Sigmoid colon (tissue), 6 donors: ENCODE measurements at regions not wholly inside any gene's neighbourhood (a gene's known extent, or its start where the extent isn't known, plus 50 kb on each side); places are given as distances from the start of the nearest gene placed in this dataset.

Source experiments
- DNase-seq: peaks from one replicate; pipeline ENCODE4 v3.0.0-alpha.2; 2019
- H3K27ac ChIP-seq, 4 donors: fragments of 200-600 bp; sonication (generic); one replicate each; pipeline ENCODE4 v1.5.1; 2016 to 2019; ENCODE audit warnings: mild to moderate bottlenecking in 1 of 4
- H3K27me3 ChIP-seq, 3 donors: fragments of 200-600 bp; sonication (generic); one replicate each; pipeline ENCODE4 v1.5.1; 2019; ENCODE audit warnings: mild to moderate bottlenecking in 1 of 3
- H3K36me3 ChIP-seq, 4 donors: fragments of 200-600 bp; sonication (generic); one replicate each; pipeline ENCODE4 v1.5.1; 2016 to 2019
- H3K4me1 ChIP-seq, 4 donors: fragments of 200-600 bp; sonication (generic); one replicate each; pipeline ENCODE4 v1.5.1; 2017 to 2019
- H3K4me3 ChIP-seq, 4 donors: fragments of 200-600 bp; sonication (generic); one replicate each; pipeline ENCODE4 v1.5.1; 2017 to 2019; ENCODE audit warnings: mild to moderate bottlenecking in 2 of 4, moderate library complexity in 1 of 4
- H3K9me3 ChIP-seq, 4 donors: fragments of 200-600 bp in 3 of 4; sonication (generic) in 3 of 4; one replicate each; pipeline versions ENCODE4 v1.5.1 to v1.6.1; 2013 to 2019
- EP300 ChIP-seq, 4 donors: sonication (generic); formaldehyde crosslinking; IDR thresholded peaks; one replicate each; pipeline ENCODE4 v1.6.1; 2017; ENCODE audit warnings: antibody characterized with exemption in 4 of 4
- POLR2A ChIP-seq, 2 donors: fragments of 450-650 bp; IDR thresholded peaks; one replicate each; pipeline ENCODE4 v1.6.1; 2016; ENCODE audit warnings: antibody characterized with exemption in 2 of 2, mild to moderate bottlenecking in 2 of 2, moderate library complexity in 2 of 2
- POLR2AphosphoS5 ChIP-seq, 4 donors: sonication (generic); formaldehyde crosslinking; IDR thresholded peaks; one replicate each; pipeline ENCODE4 v1.6.1; 2017; ENCODE audit warnings: antibody characterized with exemption in 4 of 4
- WGBS, 2 donors: extraction: QIAGEN DNeasy Blood & Tissue Kit; methylation state at CpG; one replicate each; pipeline ENCODE4 v1.1.7; 2013; 5-methylcytosine and 5-hydroxymethylcytosine counted together
- intact Hi-C: fragments of 100-400 bp; cut with DNase I; formaldehyde crosslinking; loops from one replicate; pipeline ENCODE4 v1.15.1; 2023
- TF ChIP-seq, protein P1 (sequence below), 4 experiments: fragments of 450-650 bp in 3 of 4; fragments of 200-600 bp in 1 of 4; IDR thresholded peaks; one replicate each; pipeline ENCODE4 v1.5.1; 2016 to 2019; ENCODE audit warnings: antibody characterized with exemption in 4 of 4, mild to moderate bottlenecking in 3 of 4, moderate library complexity in 2 of 4
- donor health status: healthy with polysubstance abuse.
- donor health status: healthy.

DNA sequence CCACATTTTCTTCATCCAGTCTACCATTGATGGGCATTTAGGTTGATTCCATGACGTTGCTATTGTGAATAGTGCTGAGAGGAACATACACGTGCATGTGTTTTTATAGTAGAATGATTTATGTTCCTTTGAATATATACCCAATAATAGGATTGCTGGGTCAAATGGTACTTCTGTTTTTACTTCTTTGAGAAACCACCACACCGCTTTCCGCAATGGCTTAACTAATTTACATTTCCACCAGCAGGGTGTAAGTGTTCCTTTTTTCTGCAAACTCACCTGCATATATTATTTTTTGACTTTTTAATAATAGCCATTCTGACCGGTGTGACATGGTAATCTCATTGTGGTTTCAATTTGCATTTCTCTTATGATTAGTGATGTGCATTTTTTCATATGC is 82.2 kb upstream of the RFX3 start:
- no peaks in the 10 kb centered on the region for H3K9me3 ChIP-seq
- intact Hi-C loops = no loop called here
- H3K4me3 ChIP-seq = no peak overlapping the region
- 64 to 78% methylated on average over 5 of the region's 5 CpGs for WGBS, 2 donors
- no peaks in the 10 kb centered on the region for H3K27me3 ChIP-seq
- no peaks in the 10 kb centered on the region for H3K4me1 ChIP-seq
- H3K27ac ChIP-seq = no peak overlapping the region
- no peaks in the 10 kb centered on the region for H3K36me3 ChIP-seq
- DNase-seq = no peak
- no peak for TF ChIP-seq POLR2AphosphoS5 (IDR thresholded peaks at IDR 0.05)
- TF ChIP-seq, protein P1, sequence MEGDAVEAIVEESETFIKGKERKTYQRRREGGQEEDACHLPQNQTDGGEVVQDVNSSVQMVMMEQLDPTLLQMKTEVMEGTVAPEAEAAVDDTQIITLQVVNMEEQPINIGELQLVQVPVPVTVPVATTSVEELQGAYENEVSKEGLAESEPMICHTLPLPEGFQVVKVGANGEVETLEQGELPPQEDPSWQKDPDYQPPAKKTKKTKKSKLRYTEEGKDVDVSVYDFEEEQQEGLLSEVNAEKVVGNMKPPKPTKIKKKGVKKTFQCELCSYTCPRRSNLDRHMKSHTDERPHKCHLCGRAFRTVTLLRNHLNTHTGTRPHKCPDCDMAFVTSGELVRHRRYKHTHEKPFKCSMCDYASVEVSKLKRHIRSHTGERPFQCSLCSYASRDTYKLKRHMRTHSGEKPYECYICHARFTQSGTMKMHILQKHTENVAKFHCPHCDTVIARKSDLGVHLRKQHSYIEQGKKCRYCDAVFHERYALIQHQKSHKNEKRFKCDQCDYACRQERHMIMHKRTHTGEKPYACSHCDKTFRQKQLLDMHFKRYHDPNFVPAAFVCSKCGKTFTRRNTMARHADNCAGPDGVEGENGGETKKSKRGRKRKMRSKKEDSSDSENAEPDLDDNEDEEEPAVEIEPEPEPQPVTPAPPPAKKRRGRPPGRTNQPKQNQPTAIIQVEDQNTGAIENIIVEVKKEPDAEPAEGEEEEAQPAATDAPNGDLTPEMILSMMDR (IDR thresholded peaks at IDR 0.05) = no peak
- no peak for TF ChIP-seq POLR2A (IDR thresholded peaks at IDR 0.05)
- no peak for TF ChIP-seq EP300 (IDR thresholded peaks at IDR 0.05)

DNA sequence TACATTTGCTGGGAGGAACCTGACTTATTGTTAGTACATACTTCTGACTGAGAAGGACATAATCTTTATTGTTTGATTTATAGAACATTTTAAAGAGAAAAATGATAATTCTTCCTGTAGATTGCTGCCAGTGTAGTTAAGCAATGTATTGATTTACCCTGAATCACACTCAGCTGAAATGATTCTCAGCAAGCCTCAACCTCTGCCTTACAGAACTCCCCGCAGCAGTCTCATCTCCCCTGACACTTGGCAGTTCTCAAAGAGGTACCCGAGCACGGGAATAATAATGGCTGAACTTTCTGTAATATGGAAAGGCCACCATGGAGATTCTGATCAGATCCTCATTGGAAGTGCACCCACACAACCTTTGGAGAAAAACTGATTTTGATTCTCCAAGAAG is 74.9 kb upstream of the RFX3 start:
- intact Hi-C loops = no loop called here
- WGBS, 2 donors = 89 to 91% methylated on average over 3 of the region's 3 CpGs
- no peak for TF ChIP-seq POLR2A (IDR thresholded peaks at IDR 0.05)
- TF ChIP-seq, protein P1 (IDR thresholded peaks at IDR 0.05) = no peak
- no peak for TF ChIP-seq EP300 (IDR thresholded peaks at IDR 0.05)
- no peak for TF ChIP-seq POLR2AphosphoS5 (IDR thresholded peaks at IDR 0.05)

DNA sequence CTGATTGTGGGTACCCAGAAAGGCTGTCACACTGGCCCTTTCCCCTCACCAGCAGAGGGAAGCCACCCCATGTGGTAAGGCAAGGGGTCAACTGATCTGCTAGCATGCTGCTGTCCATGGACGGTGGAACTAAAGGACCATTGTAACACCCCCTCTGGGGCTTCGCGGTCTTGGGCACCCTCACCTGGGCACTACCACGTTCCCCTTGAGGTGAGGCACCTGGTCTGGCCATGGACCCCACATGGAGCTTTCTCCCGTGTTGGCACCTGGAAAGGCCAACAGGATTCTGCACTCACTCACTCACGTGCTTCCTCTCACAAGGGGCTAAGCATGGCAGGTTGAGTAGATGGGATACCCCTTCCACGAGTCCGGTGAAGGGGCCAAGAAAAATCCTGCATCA is 72.0 kb upstream of the RFX3 start:
- no peaks in the 10 kb centered on the region for H3K27me3 ChIP-seq
- H3K36me3 ChIP-seq = no peaks in the 10 kb centered on the region
- no peak for DNase-seq
- no peak overlapping the region for H3K4me3 ChIP-seq
- intact Hi-C loops = no loop called here
- no peaks in the 10 kb centered on the region for H3K4me1 ChIP-seq
- TF ChIP-seq POLR2A (IDR thresholded peaks at IDR 0.05) (no peak), EP300 (IDR thresholded peaks at IDR 0.05) (no peak), POLR2AphosphoS5 (IDR thresholded peaks at IDR 0.05) (no peak)
- TF ChIP-seq, protein P1 (IDR thresholded peaks at IDR 0.05) = no peak
- H3K9me3 ChIP-seq = no peaks in the 10 kb centered on the region
- H3K27ac ChIP-seq = no peak overlapping the region
- 90 to 94% methylated on average over 8 of the region's 8 CpGs for WGBS, 2 donors

More for the DNA sequence above, 74.9 kb upstream of the RFX3 start:
- no peaks in the 10 kb centered on the region for H3K9me3 ChIP-seq
- no peak overlapping the region for H3K27ac ChIP-seq
- no peaks in the 10 kb centered on the region for H3K27me3 ChIP-seq
- H3K36me3 ChIP-seq = no peaks in the 10 kb centered on the region
- H3K4me3 ChIP-seq = no peak overlapping the region
- no peaks in the 10 kb centered on the region for H3K4me1 ChIP-seq
- DNase-seq = no peak

DNA sequence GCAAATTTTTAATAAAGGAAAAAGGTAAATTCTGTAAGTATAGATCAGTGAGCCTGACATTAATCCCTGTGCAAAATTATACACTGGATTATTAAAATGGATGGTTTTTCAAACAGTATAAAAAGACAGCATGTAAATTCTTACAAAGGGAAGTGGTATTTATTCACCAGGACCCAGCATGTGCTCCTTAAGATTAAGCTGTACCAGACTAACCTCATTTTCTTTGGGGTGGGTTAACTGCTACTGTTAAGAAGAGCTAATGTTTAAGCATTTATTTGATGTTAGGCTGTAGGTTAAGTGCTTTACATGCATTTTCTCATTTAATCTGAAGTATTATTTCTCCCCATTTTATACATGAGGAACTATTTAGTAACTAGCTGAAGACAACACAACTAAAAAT is 60.3 kb upstream of the RFX3 start:
- no peak for DNase-seq
- H3K4me3 ChIP-seq = no peak overlapping the region
- no peak overlapping the region for H3K27ac ChIP-seq
- H3K27me3 ChIP-seq = no peaks in the 10 kb centered on the region
- peaks cover 0 to 4% (median 1%) of the 10 kb centered on the region in 4 donors for H3K9me3 ChIP-seq
- no peaks in the 10 kb centered on the region for H3K36me3 ChIP-seq
- H3K4me1 ChIP-seq = no peaks in the 10 kb centered on the region
- TF ChIP-seq EP300 (IDR thresholded peaks at IDR 0.05) = no peak
- TF ChIP-seq POLR2AphosphoS5 (IDR thresholded peaks at IDR 0.05) = no peak
- no peak for TF ChIP-seq POLR2A (IDR thresholded peaks at IDR 0.05)
- TF ChIP-seq, protein P1 (IDR thresholded peaks at IDR 0.05) = no peak
- intact Hi-C loops = no loop called here

DNA sequence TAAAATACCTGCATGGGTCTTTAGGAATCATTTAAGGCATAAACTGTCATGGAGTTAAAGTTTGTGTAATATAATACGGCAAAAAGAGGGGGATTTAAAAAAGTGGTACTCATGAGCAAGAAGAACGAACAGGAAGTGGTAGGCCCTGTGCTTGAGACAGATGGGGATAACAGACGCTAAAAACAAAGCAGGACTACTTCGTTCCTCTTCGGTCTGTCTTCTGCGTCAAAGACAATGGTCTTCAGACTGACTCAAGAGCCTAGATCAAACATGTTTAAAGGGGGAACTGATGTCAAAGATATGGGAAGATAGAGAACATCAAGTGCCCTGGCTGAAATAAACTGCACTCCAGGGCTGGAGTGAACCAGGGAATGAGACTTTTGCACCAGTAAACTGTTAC is 59.8 kb upstream of the RFX3 start:
- no peak for DNase-seq
- no peaks in the 10 kb centered on the region for H3K27me3 ChIP-seq
- H3K36me3 ChIP-seq = no peaks in the 10 kb centered on the region
- H3K4me3 ChIP-seq = no peak overlapping the region
- H3K9me3 ChIP-seq = peaks cover 0 to 4% (median 2%) of the 10 kb centered on the region in 4 donors
- intact Hi-C loops = no loop called here
- H3K4me1 ChIP-seq = no peaks in the 10 kb centered on the region
- H3K27ac ChIP-seq = no peak overlapping the region
- no peak for TF ChIP-seq POLR2AphosphoS5 (IDR thresholded peaks at IDR 0.05)
- no peak for TF ChIP-seq POLR2A (IDR thresholded peaks at IDR 0.05)
- TF ChIP-seq, protein P1 (IDR thresholded peaks at IDR 0.05) = no peak
- TF ChIP-seq EP300 (IDR thresholded peaks at IDR 0.05) = no peak
- WGBS, 2 donors = 71 to 89% methylated on average over 6 of the region's 6 CpGs
